ENCODE measurements at regions not wholly inside any gene's neighbourhood (a gene's known extent, or its start where the extent isn't known, plus 50 kb on each side); places are given as distances from the start of the nearest gene placed in this dataset.

GRCh38 chr5:136526021-136526420 is 160.7 kb upstream of the TRPC7 start:
- DNase-seq = no peak

GRCh38 chr5:136525597-136525996 is 160.3 kb upstream of the TRPC7 start:
- DNase-seq = no peak

- no peak for DNase-seq
These were observed 157.0 kb upstream of the TRPC7 start for GRCh38 chr5:136522217-136522956.

GRCh38 chr5:136521696-136522095 is 156.4 kb upstream of the TRPC7 start:
- DNase-seq = no peak

GRCh38 chr5:136518814-136519213 is 153.5 kb upstream of the TRPC7 start:
- DNase-seq = no peak

GRCh38 chr5:136518174-136518573 is 152.8 kb upstream of the TRPC7 start:
- no peak for DNase-seq

- no peak for DNase-seq
These were observed 152.4 kb upstream of the TRPC7 start for GRCh38 chr5:136517755-136518154.

GRCh38 chr5:136516637-136517036 is 151.3 kb upstream of the TRPC7 start:
- DNase-seq = no peak

GRCh38 chr5:136513430-136513829 is 148.1 kb upstream of the TRPC7 start:
- DNase-seq = no peak

GRCh38 chr5:136511046-136511445 is 145.7 kb upstream of the TRPC7 start:
- DNase-seq = no peak

GRCh38 chr5:136510481-136510880 is 145.1 kb upstream of the TRPC7 start:
- no peak for DNase-seq

GRCh38 chr5:136506131-136506530 is 140.8 kb upstream of the TRPC7 start:
- DNase-seq = no peak

- no peak for DNase-seq
These were observed 135.8 kb upstream of the TRPC7 start for GRCh38 chr5:136501133-136501532.

GRCh38 chr5:136492587-136492986 is 127.2 kb upstream of the TRPC7 start:
- DNase-seq = no peak

GRCh38 chr5:136491806-136492205 is 126.5 kb upstream of the TRPC7 start:
- DNase-seq = no peak

- no peak for DNase-seq
These were observed 119.5 kb upstream of the TRPC7 start for GRCh38 chr5:136484808-136485325.

GRCh38 chr5:136482206-136482605 is 116.9 kb upstream of the TRPC7 start:
- no peak for DNase-seq

- DNase-seq = no peak
These were observed 109.1 kb upstream of the TRPC7 start for GRCh38 chr5:136474466-136474865.

GRCh38 chr5:136467632-136468031 is 102.3 kb upstream of the TRPC7 start:
- no peak for DNase-seq

GRCh38 chr5:136466041-136466415 is 100.7 kb upstream of the TRPC7 start:
- DNase-seq = no peak

GRCh38 chr5:136458481-136458880 is 93.1 kb upstream of the TRPC7 start:
- DNase-seq = no peak

GRCh38 chr5:136457390-136458013 is 92.2 kb upstream of the TRPC7 start:
- DNase-seq = no peak

- no peak for DNase-seq
These were observed 90.1 kb upstream of the TRPC7 start for GRCh38 chr5:136455409-136455808.

GRCh38 chr5:136453986-136454758 is 88.8 kb upstream of the TRPC7 start:
- no peak for DNase-seq

Data from activated CD4-positive, alpha-beta T cell treated with anti-CD3 and anti-CD28 coated beads, Interleukin-10, Interleukin-2, amounts not matched to agents 100 ng/mL and 50 ng/mL, durations not matched to agents 16 hours and 8 hours (primary cell).